Trophoblast cell (in vitro differentiated cells and primary cell): ENCODE measurements at regions not wholly inside any gene's neighbourhood (a gene's known extent, or its start where the extent isn't known, plus 50 kb on each side); places are given as distances from the start of the nearest gene placed in this dataset.

Experiments
- DNase-seq, 2 donors: peaks; one replicate each; pipeline ENCODE4 v3.0.0-alpha.2; 2016
- H2AFZ ChIP-seq: 2 replicates; pipeline ENCODE4 v1.6.1; 2013; ENCODE audit warnings: low read length, moderate library complexity, mild to moderate bottlenecking; ENCODE audit not compliant: insufficient read depth, poor library complexity
- H2AK5ac ChIP-seq: 2 replicates; pipeline ENCODE4 v1.6.1; 2013; ENCODE audit warnings: mild to moderate bottlenecking, low read length
- H2BK120ac ChIP-seq: 2 replicates; pipeline ENCODE4 v1.6.1; 2013; ENCODE audit warnings: low read length, mild to moderate bottlenecking, moderate library complexity; ENCODE audit not compliant: insufficient read depth, poor library complexity
- H2BK12ac ChIP-seq: 2 replicates; pipeline ENCODE4 v1.6.1; 2013; ENCODE audit warnings: mild to moderate bottlenecking, low read length, moderate library complexity
- H2BK5ac ChIP-seq: 2 replicates; pipeline ENCODE4 v1.6.1; 2013; ENCODE audit warnings: low read length, low read depth, moderate library complexity, mild to moderate bottlenecking; ENCODE audit not compliant: poor library complexity
- H3K14ac ChIP-seq: 2 replicates; pipeline ENCODE4 v1.6.1; 2013; ENCODE audit warnings: mild to moderate bottlenecking, low read length
- H3K18ac ChIP-seq: 2 replicates; pipeline ENCODE4 v1.6.1; 2013; ENCODE audit warnings: mild to moderate bottlenecking, low read length
- H3K23ac ChIP-seq: 2 replicates; pipeline ENCODE4 v1.6.1; 2013; ENCODE audit warnings: low read length
- H3K27ac ChIP-seq: 2 replicates; pipeline ENCODE4 v1.5.1; 2013; ENCODE audit warnings: low read depth, mild to moderate bottlenecking, inconsistent platforms, low read length, moderate library complexity
- H3K27me3 ChIP-seq: 2 replicates; pipeline ENCODE4 v1.6.1; 2013; ENCODE audit warnings: inconsistent platforms, mild to moderate bottlenecking, low read length, moderate library complexity; ENCODE audit not compliant: insufficient read depth
- H3K36me3 ChIP-seq, 2 experiments: 1 replicate in 1 of 2; 2 replicates in 1 of 2; pipeline ENCODE4 v1.6.1; 2013; ENCODE audit warnings: low read length in 2 of 2, mild to moderate bottlenecking in 2 of 2, moderate library complexity in 1 of 2; ENCODE audit not compliant: insufficient read depth in 2 of 2, control insufficient read depth in 1 of 2
- H3K4ac ChIP-seq: 2 replicates; pipeline ENCODE4 v1.6.1; 2013; ENCODE audit warnings: low read depth, mild to moderate bottlenecking, low read length, moderate library complexity
- H3K4me1 ChIP-seq, 2 experiments: 1 replicate in 1 of 2; 2 replicates in 1 of 2; pipeline ENCODE4 v1.6.1; 2013; ENCODE audit warnings: low read length in 2 of 2, mild to moderate bottlenecking in 2 of 2, moderate library complexity in 1 of 2; ENCODE audit not compliant: insufficient read depth in 2 of 2, control insufficient read depth in 1 of 2
- H3K4me2 ChIP-seq: 2 replicates; pipeline ENCODE4 v1.6.1; 2013; ENCODE audit warnings: inconsistent platforms, mild to moderate bottlenecking, low read length, moderate library complexity
- H3K4me3 ChIP-seq: 2 replicates; pipeline ENCODE4 v1.5.1; 2013; ENCODE audit warnings: mild to moderate bottlenecking, low read depth, low read length, inconsistent platforms
- H3K79me1 ChIP-seq: one replicate; pipeline ENCODE4 v1.6.1; 2013; ENCODE audit warnings: low read length
- H3K79me2 ChIP-seq: 2 replicates; pipeline ENCODE4 v1.6.1; 2013; ENCODE audit warnings: low read length, mild to moderate bottlenecking; ENCODE audit not compliant: control insufficient read depth, insufficient read depth, poor library complexity
- H3K9ac ChIP-seq: 2 replicates; pipeline ENCODE4 v1.6.1; 2013; ENCODE audit warnings: mild to moderate bottlenecking, low read length
- H3K9me3 ChIP-seq: 2 replicates; pipeline ENCODE4 v1.6.1; 2013; ENCODE audit warnings: low read depth, mild to moderate bottlenecking, control low read depth, inconsistent platforms, low read length; ENCODE audit not compliant: insufficient read depth
- H4K12ac ChIP-seq: 2 replicates; pipeline ENCODE4 v1.6.1; 2013; ENCODE audit warnings: low read depth, mild to moderate bottlenecking, low read length, moderate library complexity
- H4K8ac ChIP-seq: 2 replicates; pipeline ENCODE4 v1.6.1; 2013; ENCODE audit warnings: low read depth, mild to moderate bottlenecking, low read length, moderate library complexity
- H4K91ac ChIP-seq: one replicate; pipeline ENCODE4 v1.6.1; 2013; ENCODE audit warnings: low read depth, mild to moderate bottlenecking, low read length, moderate library complexity
- WGBS: extraction: QIAGEN DNeasy Blood & Tissue Kit; methylation state at CpG from one replicate; pipeline ENCODE4 v1.1.7; 2013; ENCODE audit warnings: missing lambda C conversion rate; ENCODE audit not compliant: insufficient read length, insufficient coverage; ENCODE audit errors: extremely low coverage; 5-methylcytosine and 5-hydroxymethylcytosine counted together

DNA sequence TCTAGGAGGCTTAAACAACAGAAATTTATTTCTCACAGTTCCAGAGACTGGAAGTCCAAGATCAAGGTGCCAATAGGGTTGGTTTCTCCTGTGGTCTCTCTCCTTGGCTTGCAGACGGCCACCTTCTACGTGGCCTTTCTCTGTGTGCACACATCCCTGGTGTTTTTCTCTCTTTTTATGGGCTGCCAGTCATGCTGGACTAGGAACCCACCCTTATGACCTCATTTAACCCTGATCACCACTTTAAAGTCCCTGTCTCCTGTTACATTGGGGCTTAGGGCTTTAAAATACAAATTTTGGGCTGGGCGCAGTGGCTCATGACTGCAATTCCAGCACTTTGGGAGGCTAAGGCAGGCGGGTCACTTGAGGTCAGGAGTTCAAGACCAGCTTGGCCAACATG, 157.1 kb downstream of the TLE1 start:
- Histone ChIP-seq H3K79me1 (peaks cover 6% of the 10 kb centered on the region), H3K4me2 (no peak overlapping the region), H3K23ac (no peak overlapping the region), H3K9me3 (no peaks in the 10 kb centered on the region), H4K91ac (no peak overlapping the region), H3K14ac (no peak overlapping the region), H3K18ac (no peak overlapping the region), H4K8ac (no peak overlapping the region), H2AK5ac (no peak overlapping the region), H3K4ac (no peak overlapping the region), H3K27me3 (no peaks in the 10 kb centered on the region), H2BK12ac (peak overlapping the region; percentile 6), H4K12ac (no peak overlapping the region), H2BK5ac (no peak overlapping the region), H3K27ac (no peak overlapping the region), H3K4me1 (no peaks in the 10 kb centered on the region), H2AFZ (no peak overlapping the region), H2BK120ac (no peak overlapping the region), H3K9ac (no peak overlapping the region), H3K79me2 (no peaks in the 10 kb centered on the region), H3K4me3 (no peak overlapping the region), H3K36me3 (no peaks in the 10 kb centered on the region)
- no peak for DNase-seq
- no CpG with 5 or more reads among the region's 4 CpGs for WGBS

DNA sequence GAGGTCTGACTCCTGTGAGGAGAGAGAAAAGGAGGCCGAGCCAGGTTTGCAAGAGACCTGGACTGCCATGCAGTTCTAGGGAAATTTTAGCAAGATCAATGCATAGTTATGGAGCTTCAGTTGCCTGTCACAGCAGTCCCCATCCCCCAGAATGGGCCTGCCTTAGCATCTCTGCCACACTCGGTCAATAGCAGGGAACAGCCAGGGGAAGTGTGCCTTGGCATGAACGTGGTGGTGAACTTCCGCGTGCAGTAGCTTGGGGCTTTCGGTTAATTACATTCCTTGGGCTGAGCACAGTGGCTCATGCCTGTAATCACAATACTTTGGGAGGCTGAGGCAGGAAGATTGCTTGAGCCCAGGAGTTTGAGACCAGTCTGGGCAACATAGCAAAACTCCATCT, 157.8 kb downstream of the TLE1 start:
- no peaks in the 10 kb centered on the region for H3K79me2 ChIP-seq
- no peak overlapping the region for H4K91ac ChIP-seq
- no peak overlapping the region for H3K4ac ChIP-seq
- H3K9ac ChIP-seq = no peak overlapping the region
- H2AFZ ChIP-seq = no peak overlapping the region
- no peak overlapping the region for H4K8ac ChIP-seq
- no peak overlapping the region for H3K14ac ChIP-seq
- no peaks in the 10 kb centered on the region for H3K36me3 ChIP-seq
- DNase-seq = no peak
- no peak overlapping the region for H2AK5ac ChIP-seq
- no peak overlapping the region for H2BK120ac ChIP-seq
- H2BK5ac ChIP-seq = no peak overlapping the region
- no peak overlapping the region for H3K27ac ChIP-seq
- H3K18ac ChIP-seq = no peak overlapping the region
- H3K4me1 ChIP-seq = no peaks in the 10 kb centered on the region
- H3K79me1 ChIP-seq = peaks cover 6% of the 10 kb centered on the region
- WGBS = no CpG with 5 or more reads among the region's 6 CpGs
- H3K27me3 ChIP-seq = no peaks in the 10 kb centered on the region
- H3K4me2 ChIP-seq = no peak overlapping the region
- H3K4me3 ChIP-seq = no peak overlapping the region
- H4K12ac ChIP-seq = no peak overlapping the region
- H2BK12ac ChIP-seq = no peak overlapping the region
- no peaks in the 10 kb centered on the region for H3K9me3 ChIP-seq
- H3K23ac ChIP-seq = no peak overlapping the region

DNA sequence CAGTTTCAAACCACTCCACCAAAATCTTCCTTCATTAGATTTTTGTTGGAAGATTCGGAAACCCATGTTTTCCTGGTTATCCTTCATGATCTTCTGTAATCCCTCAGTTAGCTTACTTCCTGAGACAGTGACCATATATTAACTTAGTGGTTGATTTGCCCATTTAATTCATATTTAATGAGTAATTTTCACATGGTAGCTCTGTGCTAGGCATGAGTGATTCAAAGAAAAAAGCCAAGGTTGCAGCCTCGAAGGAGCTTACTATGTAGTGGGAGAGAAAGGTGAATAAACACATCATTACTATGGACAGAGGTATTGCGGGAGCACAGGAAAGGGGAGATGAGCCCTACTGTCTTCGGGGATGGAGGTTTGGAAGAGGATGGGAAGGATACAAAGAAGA, 158.5 kb downstream of the TLE1 start:
- Histone ChIP-seq H3K4me1 (no peaks in the 10 kb centered on the region), H3K23ac (no peak overlapping the region), H3K14ac (no peak overlapping the region), H4K91ac (no peak overlapping the region), H3K18ac (no peak overlapping the region), H3K27ac (no peak overlapping the region), H2BK5ac (no peak overlapping the region), H4K12ac (no peak overlapping the region), H2BK120ac (no peak overlapping the region), H4K8ac (no peak overlapping the region), H3K4ac (no peak overlapping the region), H3K9me3 (no peaks in the 10 kb centered on the region), H3K79me2 (no peaks in the 10 kb centered on the region), H2AFZ (no peak overlapping the region), H3K4me3 (no peak overlapping the region), H3K36me3 (no peaks in the 10 kb centered on the region), H3K79me1 (peaks cover 6% of the 10 kb centered on the region), H3K9ac (no peak overlapping the region), H2AK5ac (no peak overlapping the region), H2BK12ac (peak overlapping the region; percentile 62), H3K4me2 (no peak overlapping the region), H3K27me3 (no peaks in the 10 kb centered on the region)
- no peak for DNase-seq
- WGBS = no CpG with 5 or more reads among the region's 4 CpGs

DNA sequence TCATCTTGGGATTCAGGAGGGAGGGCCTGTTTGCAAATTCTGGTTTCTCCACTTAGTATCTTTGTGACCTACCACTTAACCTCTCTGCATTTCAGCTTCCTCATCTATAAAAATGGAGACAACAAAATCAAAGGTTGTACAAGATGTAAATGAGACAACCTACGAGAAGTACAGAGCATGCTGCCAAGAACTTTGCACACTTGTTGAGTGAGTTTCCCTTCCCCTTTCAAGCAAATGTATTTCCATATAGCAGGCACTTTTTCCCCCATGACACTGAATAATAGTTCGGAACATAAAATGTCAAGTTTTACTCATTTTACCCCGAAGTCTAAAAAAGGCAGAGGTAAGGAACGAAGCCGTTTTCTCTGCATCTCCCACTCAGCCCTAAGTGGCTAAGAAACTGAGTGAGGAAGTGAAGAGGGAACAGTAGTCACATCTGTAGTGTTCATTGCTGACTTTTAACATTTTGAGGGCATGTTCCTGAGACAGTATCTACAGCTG, 159.0 kb downstream of the TLE1 start:
- H3K9ac ChIP-seq = no peak overlapping the region
- peak overlapping the region; percentile 33 for H2BK120ac ChIP-seq
- no peak overlapping the region for H4K91ac ChIP-seq
- WGBS = no CpG with 5 or more reads among the region's 5 CpGs
- no peak overlapping the region for H3K4ac ChIP-seq
- H2AFZ ChIP-seq = no peak overlapping the region
- H3K36me3 ChIP-seq = no peaks in the 10 kb centered on the region
- H3K79me1 ChIP-seq = peaks cover 4% of the 10 kb centered on the region
- peak in 1 of 2 donors; percentile 7 for DNase-seq
- no peaks in the 10 kb centered on the region for H3K27me3 ChIP-seq
- no peak overlapping the region for H3K18ac ChIP-seq
- no peaks in the 10 kb centered on the region for H3K79me2 ChIP-seq
- H2AK5ac ChIP-seq = no peak overlapping the region
- H3K27ac ChIP-seq = peak overlapping the region; percentile 26
- H2BK5ac ChIP-seq = no peak overlapping the region
- no peak overlapping the region for H3K4me2 ChIP-seq
- peak overlapping the region; percentile 42 for H3K14ac ChIP-seq
- no peak overlapping the region for H4K12ac ChIP-seq
- no peak overlapping the region for H3K23ac ChIP-seq
- H4K8ac ChIP-seq = peak overlapping the region; percentile 30
- peak overlapping the region; percentile 62 for H2BK12ac ChIP-seq
- no peaks in the 10 kb centered on the region for H3K9me3 ChIP-seq
- no peaks in the 10 kb centered on the region for H3K4me1 ChIP-seq
- no peak overlapping the region for H3K4me3 ChIP-seq
